ENCODE measurements at regions not wholly inside any gene's neighbourhood (a gene's known extent, or its start where the extent isn't known, plus 50 kb on each side); places are given as distances from the start of the nearest gene placed in this dataset.
A peak's percentile ranks its signal among the peaks of the same experiment; 100 is the strongest.

GRCh38 chr13:71278512-71278911 is 588.5 kb downstream of the DACH1 start:
- no peak for TF ChIP-seq POLR2A (IDR thresholded peaks at IDR 0.05; ENCODE audit: low read depth, low read length)
- no peak for TF ChIP-seq POU2F2 (IDR thresholded peaks at IDR 0.05; ENCODE audit: low read depth, low read length)
- TF ChIP-seq SPI1 (IDR thresholded peaks at IDR 0.05; ENCODE audit: low read depth, low read length), result no peak
- TF ChIP-seq TAF1 (IDR thresholded peaks at IDR 0.05; ENCODE audit: low read depth, low read length), result no peak
- no peak for TF ChIP-seq PAX5 (IDR thresholded peaks at IDR 0.05; ENCODE audit: insufficient read depth, low read length, severe bottlenecking)
- TF ChIP-seq POLR2AphosphoS5 (IDR thresholded peaks at IDR 0.05; ENCODE audit: low read depth, low read length), result no peak
- FAIRE-seq (no peak), DNase-seq (ENCODE audit: insufficient read length, low spot score) (no peak)

GRCh38 chr13:71274923-71275608 is 591.9 kb downstream of the DACH1 start:
- TF ChIP-seq SPI1 (IDR thresholded peaks at IDR 0.05; ENCODE audit: low read depth, low read length) (peak; percentile 85), POLR2AphosphoS5 (IDR thresholded peaks at IDR 0.05; ENCODE audit: low read depth, low read length) (no peak)
- DNase-seq (ENCODE audit: insufficient read length, low spot score) (no peak), FAIRE-seq (peak; percentile 65)

- TF ChIP-seq POLR2AphosphoS5 (IDR thresholded peaks at IDR 0.05; ENCODE audit: low read depth, low read length) (no peak), PAX5 (IDR thresholded peaks at IDR 0.05; ENCODE audit: insufficient read depth, low read length, severe bottlenecking) (no peak), TAF1 (IDR thresholded peaks at IDR 0.05; ENCODE audit: low read depth, low read length) (no peak), SPI1 (IDR thresholded peaks at IDR 0.05; ENCODE audit: low read depth, low read length) (no peak), POLR2A (IDR thresholded peaks at IDR 0.05; ENCODE audit: low read depth, low read length) (no peak), POU2F2 (IDR thresholded peaks at IDR 0.05; ENCODE audit: low read depth, low read length) (no peak)
- DNase-seq (ENCODE audit: insufficient read length, low spot score) (no peak), FAIRE-seq (no peak)
These were observed 605.7 kb downstream of the DACH1 start for GRCh38 chr13:71261256-71261655.

- no peak for TF ChIP-seq POU2F2 (IDR thresholded peaks at IDR 0.05; ENCODE audit: low read depth, low read length)
- DNase-seq (ENCODE audit: insufficient read length, low spot score) (no peak), FAIRE-seq (no peak)
These were observed 606.8 kb downstream of the DACH1 start for GRCh38 chr13:71260246-71260645.

- no peak for FAIRE-seq
- TF ChIP-seq TAF1 (IDR thresholded peaks at IDR 0.05; ENCODE audit: low read depth, low read length), result no peak
- no peak for TF ChIP-seq PAX5 (IDR thresholded peaks at IDR 0.05; ENCODE audit: insufficient read depth, low read length, severe bottlenecking)
- TF ChIP-seq POU2F2 (IDR thresholded peaks at IDR 0.05; ENCODE audit: low read depth, low read length), result no peak
These were observed 611.4 kb downstream of the DACH1 start for GRCh38 chr13:71255633-71256032.

GRCh38 chr13:71254384-71254783 is 612.6 kb downstream of the DACH1 start:
- TF ChIP-seq PAX5 (IDR thresholded peaks at IDR 0.05; ENCODE audit: insufficient read depth, low read length, severe bottlenecking) (no peak), POLR2A (IDR thresholded peaks at IDR 0.05; ENCODE audit: low read depth, low read length) (no peak), POU2F2 (IDR thresholded peaks at IDR 0.05; ENCODE audit: low read depth, low read length) (no peak), SPI1 (IDR thresholded peaks at IDR 0.05; ENCODE audit: low read depth, low read length) (no peak), POLR2AphosphoS5 (IDR thresholded peaks at IDR 0.05; ENCODE audit: low read depth, low read length) (no peak), TAF1 (IDR thresholded peaks at IDR 0.05; ENCODE audit: low read depth, low read length) (no peak)
- no peak for FAIRE-seq
- DNase-seq (ENCODE audit: insufficient read length, low spot score), result no peak

More at GRCh38 chr13:71255633-71256032, 611.4 kb downstream of the DACH1 start:
- DNase-seq (ENCODE audit: insufficient read length, low spot score), result no peak

- no peak for DNase-seq (ENCODE audit: insufficient read length, low spot score)
- no peak for FAIRE-seq
- TF ChIP-seq POLR2A (IDR thresholded peaks at IDR 0.05; ENCODE audit: low read depth, low read length), result no peak
- TF ChIP-seq TAF1 (IDR thresholded peaks at IDR 0.05; ENCODE audit: low read depth, low read length), result no peak
- no peak for TF ChIP-seq PAX5 (IDR thresholded peaks at IDR 0.05; ENCODE audit: insufficient read depth, low read length, severe bottlenecking)
- no peak for TF ChIP-seq SPI1 (IDR thresholded peaks at IDR 0.05; ENCODE audit: low read depth, low read length)
- no peak for TF ChIP-seq POU2F2 (IDR thresholded peaks at IDR 0.05; ENCODE audit: low read depth, low read length)
- TF ChIP-seq POLR2AphosphoS5 (IDR thresholded peaks at IDR 0.05; ENCODE audit: low read depth, low read length), result no peak
These were observed 614.8 kb downstream of the DACH1 start for GRCh38 chr13:71252184-71252704.

GRCh38 chr13:71251292-71251951 is 615.6 kb downstream of the DACH1 start:
- no peak for DNase-seq (ENCODE audit: insufficient read length, low spot score)
- no peak for TF ChIP-seq POU2F2 (IDR thresholded peaks at IDR 0.05; ENCODE audit: low read depth, low read length)
- TF ChIP-seq POLR2AphosphoS5 (IDR thresholded peaks at IDR 0.05; ENCODE audit: low read depth, low read length), result no peak
- TF ChIP-seq POLR2A (IDR thresholded peaks at IDR 0.05; ENCODE audit: low read depth, low read length), result no peak
- TF ChIP-seq PAX5 (IDR thresholded peaks at IDR 0.05; ENCODE audit: insufficient read depth, low read length, severe bottlenecking), result no peak
- TF ChIP-seq SPI1 (IDR thresholded peaks at IDR 0.05; ENCODE audit: low read depth, low read length), result no peak
- FAIRE-seq, result no peak

GRCh38 chr13:71249011-71249410 is 618.0 kb downstream of the DACH1 start:
- FAIRE-seq, result no peak
- TF ChIP-seq TAF1 (IDR thresholded peaks at IDR 0.05; ENCODE audit: low read depth, low read length), result no peak
- DNase-seq (ENCODE audit: insufficient read length, low spot score), result no peak

GRCh38 chr13:71244161-71244560 is 622.8 kb downstream of the DACH1 start:
- FAIRE-seq, result no peak
- no peak for TF ChIP-seq POU2F2 (IDR thresholded peaks at IDR 0.05; ENCODE audit: low read depth, low read length)
- TF ChIP-seq TAF1 (IDR thresholded peaks at IDR 0.05; ENCODE audit: low read depth, low read length), result no peak
- no peak for TF ChIP-seq SPI1 (IDR thresholded peaks at IDR 0.05; ENCODE audit: low read depth, low read length)
- no peak for TF ChIP-seq PAX5 (IDR thresholded peaks at IDR 0.05; ENCODE audit: insufficient read depth, low read length, severe bottlenecking)
- no peak for TF ChIP-seq POLR2A (IDR thresholded peaks at IDR 0.05; ENCODE audit: low read depth, low read length)
- no peak for TF ChIP-seq POLR2AphosphoS5 (IDR thresholded peaks at IDR 0.05; ENCODE audit: low read depth, low read length)
- DNase-seq (ENCODE audit: insufficient read length, low spot score), result no peak

All from GM12891 (cell line).